ENCODE measurements at regions not wholly inside any gene's neighbourhood (a gene's known extent, or its start where the extent isn't known, plus 50 kb on each side); places are given as distances from the start of the nearest gene placed in this dataset.

- no peak for DNase-seq
Observed at GRCh38 chr2:220458051-220458450, 830.6 kb downstream of the SLC4A3 start.

GRCh38 chr2:220460257-220460985, 833.0 kb downstream of the SLC4A3 start:
- no peak for DNase-seq

- no peak for DNase-seq
Observed at GRCh38 chr2:220463876-220464275, 836.4 kb downstream of the SLC4A3 start.

GRCh38 chr2:220465700-220466099, 838.3 kb downstream of the SLC4A3 start:
- no peak for DNase-seq

GRCh38 chr2:220466251-220466691, 838.8 kb downstream of the SLC4A3 start:
- no peak for DNase-seq

- no peak for DNase-seq
Observed at GRCh38 chr2:220469201-220469600, 841.8 kb downstream of the SLC4A3 start.

- no peak for DNase-seq
Observed at GRCh38 chr2:220473611-220474010, 846.2 kb downstream of the SLC4A3 start.

GRCh38 chr2:220476877-220477276, 849.4 kb downstream of the SLC4A3 start:
- DNase-seq, result no peak

- no peak for DNase-seq
Observed at GRCh38 chr2:220478305-220479058, 851.1 kb downstream of the SLC4A3 start.

GRCh38 chr2:220482716-220483115, 855.3 kb downstream of the SLC4A3 start:
- no peak for DNase-seq

GRCh38 chr2:220489121-220489520, 861.7 kb downstream of the SLC4A3 start:
- DNase-seq, result peak in 1 of 2 experiments; percentile 76

GRCh38 chr2:220491670-220492069, 864.2 kb downstream of the SLC4A3 start:
- DNase-seq, result no peak

- no peak for DNase-seq
Observed at GRCh38 chr2:220493871-220494525, 866.6 kb downstream of the SLC4A3 start.

- DNase-seq, result no peak
Observed at GRCh38 chr2:220496513-220496912, 869.1 kb downstream of the SLC4A3 start.

- DNase-seq, result peak in 1 of 2 experiments; percentile 85
Observed at GRCh38 chr2:220499225-220499624, 871.8 kb downstream of the SLC4A3 start.

GRCh38 chr2:220502539-220502938, 875.1 kb downstream of the SLC4A3 start:
- no peak for DNase-seq

GRCh38 chr2:220503431-220503830, 876.0 kb downstream of the SLC4A3 start:
- peak in 1 of 2 experiments; percentile 52 for DNase-seq

- no peak for DNase-seq
Observed at GRCh38 chr2:220504938-220505503, 877.6 kb downstream of the SLC4A3 start.

- no peak for DNase-seq
Observed at GRCh38 chr2:220506466-220506865, 879.0 kb downstream of the SLC4A3 start.

- peak in 1 of 2 experiments; percentile 34 for DNase-seq
Observed at GRCh38 chr2:220509096-220509757, 881.8 kb downstream of the SLC4A3 start.

GRCh38 chr2:220509966-220510365, 882.5 kb downstream of the SLC4A3 start:
- DNase-seq, result peak; percentile 54 to 79

- no peak for DNase-seq
Observed at GRCh38 chr2:220510668-220511067, 883.2 kb downstream of the SLC4A3 start.

GRCh38 chr2:220512419-220512818, 885.0 kb downstream of the SLC4A3 start:
- no peak for DNase-seq

Measured in NCI-H446 (cell line).